Stomach (tissue), 8 donors: ENCODE measurements at regions not wholly inside any gene's neighbourhood (a gene's known extent, or its start where the extent isn't known, plus 50 kb on each side); places are given as distances from the start of the nearest gene placed in this dataset.

Source experiments
- DNase-seq, 2 donors: peaks; one replicate each; pipeline versions ENCODE4 v3.0.0 to v3.0.0-alpha.2; 2013 to 2019
- H3K27ac ChIP-seq, 5 donors: fragments of 200-600 bp in 4 of 5; sonication (generic) in 4 of 5; one replicate each; pipeline ENCODE4 v1.5.1; 2013 to 2019; ENCODE audit warnings: mild to moderate bottlenecking in 1 of 5, moderate library complexity in 1 of 5
- H3K27me3 ChIP-seq, 3 donors: fragments of 200-600 bp; sonication (generic); one replicate each; pipeline ENCODE4 v1.5.1; 2017 to 2019; ENCODE audit warnings: mixed run types in 1 of 3
- H3K36me3 ChIP-seq, 4 donors: fragments of 200-600 bp; sonication (generic); 1 replicate in 3 of 4; 2 replicates in 1 of 4; pipeline ENCODE4 v1.5.1; 2016 to 2019
- H3K4me1 ChIP-seq, 4 donors: fragments of 200-600 bp; sonication (generic); one replicate each; pipeline ENCODE4 v1.5.1; 2016 to 2019
- H3K4me3 ChIP-seq, 4 donors: fragments of 200-600 bp; sonication (generic) in 3 of 4; one replicate each; pipeline ENCODE4 v1.5.1; 2016 to 2019; ENCODE audit warnings: mild to moderate bottlenecking in 1 of 4
- H3K9me3 ChIP-seq, 4 donors: fragments of 200-600 bp; sonication (generic); one replicate each; pipeline ENCODE4 v1.5.1; 2016 to 2019
- CTCF ChIP-seq, 7 experiments: fragments of 450-650 bp in 4 of 7; fragments of 200-600 bp in 3 of 7; sonication (generic) in 3 of 7; IDR thresholded peaks; one replicate each; pipeline ENCODE4 v1.5.1; 2016 to 2019; ENCODE audit warnings: antibody characterized with exemption in 7 of 7, control low read depth in 2 of 7, mild to moderate bottlenecking in 1 of 7
- EP300 ChIP-seq: sonication (generic); formaldehyde crosslinking; IDR thresholded peaks from one replicate; pipeline ENCODE4 v1.6.1; 2017; ENCODE audit warnings: antibody characterized with exemption
- POLR2A ChIP-seq, 4 donors: fragments of 450-650 bp; IDR thresholded peaks; one replicate each; pipeline ENCODE4 v1.6.1; 2016; ENCODE audit warnings: antibody characterized with exemption in 4 of 4, control low read depth in 2 of 4, mild to moderate bottlenecking in 1 of 4, moderate library complexity in 1 of 4
- POLR2AphosphoS5 ChIP-seq, 3 donors: sonication (generic); formaldehyde crosslinking; IDR thresholded peaks; one replicate each; pipeline ENCODE4 v1.6.1; 2016; ENCODE audit warnings: antibody characterized with exemption in 3 of 3
- WGBS, 5 donors: extraction: QIAGEN DNeasy Blood & Tissue Kit in 3 of 5; methylation state at CpG; one replicate each; pipeline versions ENCODE4 v1.1.5 to v1.1.7; 2013 to 2018; 5-methylcytosine and 5-hydroxymethylcytosine counted together
- intact Hi-C: fragments of 100-400 bp; cut with DNase I; formaldehyde crosslinking; loops from one replicate; pipeline ENCODE4 v1.15.1; 2023; ENCODE audit warnings: low total_unique reads
- small RNA-seq, 4 donors: library from RNA; depleted of rRNA; stranded (forward); fragments of <200 nt; gene quantifications; one replicate each; pipeline ENCODE3, GENCODE V24; 2016
- donor health status: healthy with polysubstance abuse.
- donor health status: Bipolar disorder and iron deficiency.
- donor health status: healthy.

GRCh38 chr7:124085179-124085578 is 52.3 kb upstream of the TMEM229A start:
- 12 to 19% (median 16%) methylated on average over 4 of the region's 4 CpGs for WGBS, 5 donors
- peak in 2 of 3 donors; percentile 53 to 81 for TF ChIP-seq POLR2AphosphoS5 (IDR thresholded peaks at IDR 0.05)
- TF ChIP-seq POLR2A (IDR thresholded peaks at IDR 0.05) = no peak
- intact Hi-C loops = no loop called here
- Histone ChIP-seq H3K4me1 (peaks cover 5 to 29% (median 16%) of the 10 kb centered on the region in 4 donors), H3K36me3 (no peaks in the 10 kb centered on the region), H3K4me3 (no peak overlapping the region), H3K27me3 (no peaks in the 10 kb centered on the region), H3K9me3 (no peaks in the 10 kb centered on the region), H3K27ac (peak overlapping the region; percentile 34 to 66 (median 50))
- DNase-seq = peak; percentile 93 to 95

DNA sequence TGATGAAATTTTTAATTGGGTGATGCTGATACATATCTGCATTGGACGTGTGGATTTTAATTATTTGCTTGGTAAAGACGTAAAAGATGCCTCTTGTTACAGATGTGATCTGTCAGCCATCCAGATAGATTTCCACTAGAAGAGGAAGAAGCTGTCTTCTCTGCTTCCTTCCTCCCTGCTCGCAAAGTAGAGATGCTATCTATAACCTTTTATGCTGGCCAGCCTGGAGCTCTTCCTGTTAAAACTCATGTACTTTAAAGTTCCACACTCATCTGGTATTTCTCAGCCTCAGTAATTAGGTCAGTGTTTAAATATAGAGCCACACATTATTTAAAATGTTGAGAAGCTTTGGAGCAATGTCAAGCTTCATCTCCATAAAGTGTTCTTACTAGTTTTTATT is 51.2 kb upstream of the TMEM229A start:
- H3K4me3 ChIP-seq = no peak overlapping the region
- no peaks in the 10 kb centered on the region for H3K27me3 ChIP-seq
- H3K36me3 ChIP-seq = no peaks in the 10 kb centered on the region
- peak in 1 of 2 donors; percentile 78 for DNase-seq
- peak overlapping the region in 1 of 5 donors; percentile 61 for H3K27ac ChIP-seq
- no peaks in the 10 kb centered on the region for H3K9me3 ChIP-seq
- TF ChIP-seq POLR2AphosphoS5 (IDR thresholded peaks at IDR 0.05) (no peak), EP300 (no peak), POLR2A (IDR thresholded peaks at IDR 0.05) (no peak), CTCF (IDR thresholded peaks at IDR 0.05) (no peak)
- intact Hi-C loops = no loop called here
- 20 to 42% (median 26%) methylated on average over 3 of the region's 3 CpGs for WGBS, 5 donors
- peaks cover 5 to 29% (median 16%) of the 10 kb centered on the region in 4 donors for H3K4me1 ChIP-seq

Small RNAs in the stretch of these regions (small RNA-seq; reads per million reads assigned to genes)
- 0 reads per million in 4 donors for gene RNU6-102P
